ENCODE measurements at regions not wholly inside any gene's neighbourhood (a gene's known extent, or its start where the extent isn't known, plus 50 kb on each side); places are given as distances from the start of the nearest gene placed in this dataset.

DNA sequence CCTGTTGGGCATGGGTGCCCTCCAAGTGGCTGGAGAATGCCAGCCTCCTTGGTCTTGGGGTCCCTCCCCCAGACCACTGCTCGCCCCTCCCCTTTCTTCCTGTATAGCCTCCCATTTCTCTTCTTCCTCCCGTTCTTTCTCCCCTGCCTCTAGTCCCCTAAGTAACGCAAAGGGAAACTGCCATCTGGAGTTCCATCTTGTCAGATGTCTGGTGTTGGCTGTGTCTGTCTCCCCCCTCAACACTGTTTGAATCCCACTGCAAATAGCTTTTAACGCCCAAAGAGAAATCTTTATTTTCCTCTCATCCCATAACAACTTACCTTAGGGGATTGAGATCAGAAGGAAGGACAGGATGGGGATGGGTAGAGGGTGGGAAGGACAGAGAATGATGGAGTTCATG lies 55.3 kb upstream of the CSF3R start:
- H3K27me3 ChIP-seq = peaks cover 0 to 53% (median 36%) of the 10 kb centered on the region in 7 donors

GRCh38 chr1:36537190-36537768 lies 54.6 kb upstream of the CSF3R start:
- DNase-seq = no peak
- 45 to 60% methylated on average over 2 of the region's 2 CpGs for WGBS, 2 donors
- no peak for ATAC-seq

More for the DNA sequence above, 55.3 kb upstream of the CSF3R start:
- intact Hi-C loops (cut with DNase I) = no loop called here
- TF ChIP-seq, protein P1, sequence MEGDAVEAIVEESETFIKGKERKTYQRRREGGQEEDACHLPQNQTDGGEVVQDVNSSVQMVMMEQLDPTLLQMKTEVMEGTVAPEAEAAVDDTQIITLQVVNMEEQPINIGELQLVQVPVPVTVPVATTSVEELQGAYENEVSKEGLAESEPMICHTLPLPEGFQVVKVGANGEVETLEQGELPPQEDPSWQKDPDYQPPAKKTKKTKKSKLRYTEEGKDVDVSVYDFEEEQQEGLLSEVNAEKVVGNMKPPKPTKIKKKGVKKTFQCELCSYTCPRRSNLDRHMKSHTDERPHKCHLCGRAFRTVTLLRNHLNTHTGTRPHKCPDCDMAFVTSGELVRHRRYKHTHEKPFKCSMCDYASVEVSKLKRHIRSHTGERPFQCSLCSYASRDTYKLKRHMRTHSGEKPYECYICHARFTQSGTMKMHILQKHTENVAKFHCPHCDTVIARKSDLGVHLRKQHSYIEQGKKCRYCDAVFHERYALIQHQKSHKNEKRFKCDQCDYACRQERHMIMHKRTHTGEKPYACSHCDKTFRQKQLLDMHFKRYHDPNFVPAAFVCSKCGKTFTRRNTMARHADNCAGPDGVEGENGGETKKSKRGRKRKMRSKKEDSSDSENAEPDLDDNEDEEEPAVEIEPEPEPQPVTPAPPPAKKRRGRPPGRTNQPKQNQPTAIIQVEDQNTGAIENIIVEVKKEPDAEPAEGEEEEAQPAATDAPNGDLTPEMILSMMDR (IDR thresholded peaks at IDR 0.05) = no peak
- Histone ChIP-seq H3K36me3 (no peaks in the 10 kb centered on the region), H3K4me1 (no peaks in the 10 kb centered on the region), H3K9me3 (peaks cover 0 to 10% (median 0%) of the 10 kb centered on the region in 11 donors), H3K27ac (no peak overlapping the region), H3K4me3 (no peak overlapping the region)
- ATAC-seq (no peak), DNase-seq (no peak)
- 60 to 66% methylated on average over 4 of the region's 4 CpGs for WGBS, 2 donors

DNA sequence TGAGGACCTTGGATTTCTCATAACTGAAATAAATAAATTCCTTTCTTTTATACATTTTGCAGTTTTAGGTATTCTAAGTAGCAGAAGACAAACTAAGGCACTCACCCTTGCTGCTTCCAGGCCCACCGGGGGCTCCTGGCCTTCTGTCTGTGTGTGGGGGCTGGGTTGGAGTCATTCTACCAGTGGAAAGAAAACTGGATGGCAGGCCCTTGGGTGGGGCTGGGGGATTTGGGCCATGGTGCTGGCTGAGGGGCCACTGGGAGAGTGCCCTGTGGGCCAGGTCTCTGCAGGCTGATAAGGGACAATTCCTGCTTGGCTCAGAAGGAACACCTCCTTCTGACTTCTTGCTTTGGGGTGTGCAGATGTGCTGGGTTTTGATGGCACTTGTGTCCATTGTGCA lies 54.0 kb upstream of the CSF3R start:
- DNase-seq (no peak), ATAC-seq (no peak)
- no peak overlapping the region for H3K27ac ChIP-seq
- TF ChIP-seq, protein P1 (IDR thresholded peaks at IDR 0.05) = no peak
- H3K4me3 ChIP-seq = no peak overlapping the region
- peaks cover 0 to 22% (median 0%) of the 10 kb centered on the region in 11 donors for H3K9me3 ChIP-seq
- WGBS, 2 donors = 74 to 76% methylated on average over 1 of the region's 1 CpG
- H3K27me3 ChIP-seq = peaks cover 0 to 49% (median 34%) of the 10 kb centered on the region in 7 donors
- H3K36me3 ChIP-seq = no peaks in the 10 kb centered on the region
- H3K4me1 ChIP-seq = no peaks in the 10 kb centered on the region
- intact Hi-C loops (cut with DNase I) = no loop called here

More at GRCh38 chr1:36537190-36537768, 54.6 kb upstream of the CSF3R start:
- Histone ChIP-seq H3K27me3 (peaks cover 0 to 55% (median 35%) of the 10 kb centered on the region in 7 donors), H3K36me3 (no peaks in the 10 kb centered on the region), H3K9me3 (peaks cover 0 to 16% (median 0%) of the 10 kb centered on the region in 11 donors), H3K27ac (no peak overlapping the region), H3K4me1 (no peaks in the 10 kb centered on the region), H3K4me3 (no peak overlapping the region)
- intact Hi-C loops (cut with DNase I) = no loop called here
- TF ChIP-seq, protein P1 (IDR thresholded peaks at IDR 0.05) = no peak

GRCh38 chr1:36534711-36535412 lies 52.1 kb upstream of the CSF3R start:
- Histone ChIP-seq H3K27ac (no peak overlapping the region), H3K4me1 (no peaks in the 10 kb centered on the region), H3K27me3 (peaks cover 0 to 49% (median 35%) of the 10 kb centered on the region in 7 donors), H3K9me3 (peaks cover 0 to 22% (median 0%) of the 10 kb centered on the region in 11 donors), H3K36me3 (no peaks in the 10 kb centered on the region), H3K4me3 (no peak overlapping the region)
- WGBS, 2 donors = 64 to 67% methylated on average over 12 of the region's 12 CpGs
- TF ChIP-seq, protein P1 (IDR thresholded peaks at IDR 0.05) = no peak
- DNase-seq (no peak), ATAC-seq (no peak)
- intact Hi-C loops (cut with DNase I) = no loop called here
